A549 (cell line): ENCODE measurements at regions not wholly inside any gene's neighbourhood (a gene's known extent, or its start where the extent isn't known, plus 50 kb on each side); places are given as distances from the start of the nearest gene placed in this dataset.
"Not testable (repeated sequence)": the region's sequence is repeated elsewhere in the genome, so short reads cannot be mapped to it uniquely, and the experiment has no call there.

Source experiments
- ATAC-seq, 2 experiments: fragments of 200-7000 bp in 1 of 2; fragments of >200 bp in 1 of 2; cut with Nextera tagmentation in 1 of 2; cut with Tn5 transposase in 1 of 2; 3 replicates each; pipeline versions ENCODE4 v1.8.0 to v1.9.1; 2018 to 2020; ENCODE audit warnings: mild to moderate bottlenecking in 1 of 2, moderate library complexity in 1 of 2
- CTCF ChIA-PET: fragments of 300-600 bp; sonication (Branson Sonifier 250); formaldehyde crosslinking; extraction: SDS; loops from one replicate; lab custom pipeline; 2021; ENCODE audit warnings: antibody characterized with exemption, inconsistent platforms; lab: Yijun Ruan, JAX
- POLR2A ChIA-PET: fragments of 350-600 bp; formaldehyde crosslinking; extraction: SDS; loops from one replicate; lab custom pipeline; 2021; ENCODE audit warnings: antibody characterized with exemption, inconsistent platforms; lab: Yijun Ruan, JAX
- DNase-seq, 2 experiments: peaks; one replicate each; pipeline versions ENCODE4 v3.0.0 to v3.0.0-alpha.2; 2011 to 2016; ENCODE audit warnings: low read depth in 1 of 2, low spot score in 1 of 2
- FAIRE-seq: peaks from 2 replicates; lab custom pipeline; 2011; peaks lifted over from hg19 to GRCh38; lab: Jason Lieb, UNC
- H3K27ac ChIP-seq, 2 experiments: fragments of >200 bp; sonication (Bioruptor Twin); formaldehyde crosslinking; 3 replicates each; pipeline ENCODE4 v1.5.1; 2016 to 2017
- H3K4me1 ChIP-seq: fragments of >200 bp; sonication (Bioruptor Twin); formaldehyde crosslinking; 3 replicates; pipeline ENCODE4 v1.6.1; 2016
- H3K4me2 ChIP-seq: fragments of >200 bp; sonication (Bioruptor Twin); formaldehyde crosslinking; 3 replicates; pipeline ENCODE4 v1.6.1; 2016
- H3K4me3 ChIP-seq: fragments of >200 bp; sonication (Bioruptor Twin); formaldehyde crosslinking; 3 replicates; pipeline ENCODE4 v1.5.1; 2016
- H3K9me3 ChIP-seq: fragments of >200 bp; sonication (Bioruptor Twin); formaldehyde crosslinking; 3 replicates; pipeline ENCODE4 v1.6.1; 2016
- BHLHE40 ChIP-seq: IDR thresholded peaks from 2 replicates; pipeline ENCODE4 v1.6.1; 2012; ENCODE audit warnings: low read depth, low read length, inconsistent platforms
- EHMT2 ChIP-seq: fragments of 200-600 bp; sonication (generic); IDR thresholded peaks from 2 replicates; pipeline ENCODE4 v1.6.1; 2016; ENCODE audit warnings: antibody characterized with exemption, low read depth, mild to moderate bottlenecking, moderate library complexity
- ESRRA ChIP-seq: fragments of 150-350 bp; IDR thresholded peaks from 2 replicates; pipeline ENCODE4 v1.6.1; 2014; ENCODE audit warnings: mild to moderate bottlenecking, low read length, borderline replicate concordance
- FOSL2 ChIP-seq, 2 experiments: fragments of 450-650 bp in 1 of 2; fragments of >200 bp in 1 of 2; sonication (Bioruptor Twin) in 1 of 2; formaldehyde crosslinking; IDR thresholded peaks; 2 replicates each; pipeline versions ENCODE4 v1.5.0 to v1.6.1; 2016 to 2020; ENCODE audit warnings: mild to moderate bottlenecking in 1 of 2, moderate library complexity in 1 of 2
- GATA3 ChIP-seq: IDR thresholded peaks from 2 replicates; pipeline ENCODE4 v1.6.1; 2012; ENCODE audit warnings: borderline replicate concordance
- HOXB13 ChIP-seq: fragments of 250-450 bp; sonication (Bioruptor Pico); IDR thresholded peaks from 2 replicates; pipeline ENCODE4 v1.5.0; 2020; ENCODE audit warnings: low read depth, mild to moderate bottlenecking, moderate library complexity
- HOXB5 ChIP-seq: fragments of 250-450 bp; sonication (Bioruptor Pico); IDR thresholded peaks from 2 replicates; pipeline ENCODE4 v1.5.0; 2020; ENCODE audit warnings: mild to moderate bottlenecking, moderate library complexity
- KDM1A ChIP-seq: fragments of 200-600 bp; sonication (generic); IDR thresholded peaks from 2 replicates; pipeline ENCODE4 v1.6.1; 2016; ENCODE audit warnings: low read depth, mild to moderate bottlenecking
- MAFK ChIP-seq: fragments of 450-650 bp; IDR thresholded peaks from 2 replicates; pipeline ENCODE4 v1.6.1; 2014; ENCODE audit not compliant: partially characterized antibody
- NPAS2 ChIP-seq: fragments of 250-450 bp; sonication (Bioruptor Pico); IDR thresholded peaks from 2 replicates; pipeline ENCODE4 v1.8.0; 2022; ENCODE audit warnings: mild to moderate bottlenecking, moderate library complexity, borderline replicate concordance
- RAD21 ChIP-seq, 2 experiments: fragments of >200 bp in 1 of 2; sonication (Bioruptor Twin) in 1 of 2; formaldehyde crosslinking in 1 of 2; IDR thresholded peaks in 1 of 2; conservative IDR thresholded peaks in 1 of 2; 2 replicates in 1 of 2; 3 replicates in 1 of 2; pipeline ENCODE4 v1.6.1; 2012 to 2018; ENCODE audit warnings: inconsistent platforms in 1 of 2
- RCOR1 ChIP-seq: fragments of 150-350 bp; IDR thresholded peaks from 2 replicates; pipeline ENCODE4 v1.6.1; 2014; ENCODE audit warnings: antibody characterized with exemption, low read length, low read depth
- ZC3H11A ChIP-seq: fragments of 450-650 bp; IDR thresholded peaks from 2 replicates; pipeline ENCODE4 v1.6.1; 2014; ENCODE audit warnings: antibody characterized with exemption, mild to moderate bottlenecking
- WGBS: methylation state at CpG from one replicate; pipeline ENCODE4 v1.1.6; 2017; ENCODE audit errors: missing lambda C conversion rate; 5-methylcytosine and 5-hydroxymethylcytosine counted together
- TF ChIP-seq, protein P1 (sequence below): IDR thresholded peaks from 2 replicates; pipeline ENCODE4 v1.6.1; 2012
- TF ChIP-seq, protein P2 (sequence below): fragments of 450-650 bp; IDR thresholded peaks from 2 replicates; pipeline ENCODE4 v1.6.1; 2014; ENCODE audit warnings: antibody characterized with exemption
- TF ChIP-seq, protein P3 (sequence below): fragments of 250-450 bp; sonication (Bioruptor Pico); IDR thresholded peaks from 2 replicates; pipeline ENCODE4 v1.5.0; 2020; ENCODE audit warnings: low read depth, mild to moderate bottlenecking, moderate library complexity

DNA sequence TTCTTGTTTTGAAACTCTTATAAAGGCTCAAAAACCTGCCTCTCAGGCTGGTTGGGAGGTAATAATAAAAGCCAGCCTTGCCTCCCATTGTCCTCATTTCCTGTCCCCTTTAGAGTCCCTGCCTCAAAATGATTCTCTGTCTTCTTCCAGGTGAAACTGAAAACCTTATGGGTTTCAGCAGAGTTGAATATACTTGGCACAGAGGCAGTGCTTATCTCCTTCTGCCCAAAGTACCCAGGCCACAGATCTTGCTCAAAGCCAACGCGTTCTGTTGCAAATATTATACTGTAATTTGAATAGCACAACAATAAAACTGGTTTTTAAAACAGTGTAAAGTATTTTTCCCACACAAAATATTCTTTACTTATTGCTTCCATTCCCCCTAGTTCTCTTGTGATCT is 183.1 kb upstream of the GIMD1 start (continued):
- no peak for TF ChIP-seq NPAS2 (CRISPR knock-in tag)

DNA sequence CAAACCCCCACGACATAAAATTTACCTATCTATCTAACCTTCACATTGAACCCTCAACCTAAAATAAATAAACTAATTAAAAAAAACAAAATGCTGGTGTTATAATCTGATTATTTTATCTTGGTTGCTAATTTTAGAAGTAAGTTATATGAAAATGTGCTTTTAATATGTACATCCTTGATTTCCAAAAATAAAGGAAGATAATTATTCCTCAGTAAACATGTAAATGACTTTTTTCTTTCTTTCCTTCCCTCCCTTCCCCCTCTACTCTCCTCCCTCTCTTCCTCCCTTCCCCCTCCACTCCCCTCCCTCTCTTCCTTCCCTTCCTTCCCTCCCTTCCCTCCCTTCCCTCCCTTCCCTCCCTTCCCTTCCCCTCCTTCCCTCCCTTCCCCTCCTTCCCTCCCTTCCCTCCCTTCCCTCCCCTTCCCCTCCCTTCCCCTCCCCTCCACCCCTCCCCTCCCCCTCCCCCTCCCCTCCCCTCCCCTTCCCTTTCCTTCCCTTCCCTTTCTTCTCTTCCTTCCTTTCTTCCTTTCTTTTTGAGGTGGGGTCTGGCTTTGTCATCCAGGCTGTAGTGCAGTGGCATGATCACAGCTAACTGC is 180.0 kb upstream of the GIMD1 start:
- Histone ChIP-seq H3K9me3 (no peaks in the 10 kb centered on the region), H3K4me3 (no peak overlapping the region), H3K27ac (no peak overlapping the region), H3K4me1 (no peaks in the 10 kb centered on the region), H3K4me2 (no peak overlapping the region)
- ChIA-PET CTCF (no interaction called here), POLR2A (no interaction called here)
- ATAC-seq (no peak), DNase-seq (no peak), FAIRE-seq (no peak)
- WGBS = 13% methylated on average over 1 of the region's 1 CpG
- TF ChIP-seq RCOR1 (no peak), RAD21 (conservative IDR thresholded peaks at IDR 0.05 in 1 of 2, IDR thresholded peaks at IDR 0.05 in 1 of 2) (no peak), HOXB5 (CRISPR knock-in tag) (no peak), EHMT2 (no peak), HOXB13 (CRISPR knock-in tag) (no peak), BHLHE40 (no peak), MAFK (no peak)

DNA sequence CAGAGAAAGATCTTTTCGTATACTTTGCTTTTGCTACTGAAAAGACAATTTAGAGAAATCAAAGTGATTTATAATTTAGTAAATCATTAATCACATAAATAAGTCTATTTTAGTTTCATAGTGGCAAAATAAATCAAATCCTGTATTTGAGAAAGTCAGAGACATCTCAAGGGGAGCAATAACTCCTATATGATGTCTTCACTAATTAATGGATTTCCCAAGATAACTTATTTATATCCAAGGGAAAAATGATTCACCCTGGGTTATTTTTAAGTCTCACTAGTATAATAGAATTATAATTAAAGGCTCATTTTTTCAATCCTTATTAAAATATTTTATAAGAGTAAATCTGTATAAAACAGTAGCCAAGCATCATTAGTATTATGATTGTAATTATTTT is 177.8 kb upstream of the GIMD1 start:
- FAIRE-seq = no peak
- H3K9me3 ChIP-seq = no peaks in the 10 kb centered on the region
- peaks cover 4% of the 10 kb centered on the region; the same call in 1 of the 3 replicates for H3K4me1 ChIP-seq
- 26% methylated on average over 1 of the region's 1 CpG for WGBS
- POLR2A ChIA-PET = no interaction called here
- ATAC-seq = no peak
- H3K4me3 ChIP-seq = no peak overlapping the region
- H3K4me2 ChIP-seq = no peak overlapping the region
- CTCF ChIA-PET = no interaction called here
- no peak for DNase-seq
- TF ChIP-seq GATA3 = no peak
- TF ChIP-seq, protein P1, sequence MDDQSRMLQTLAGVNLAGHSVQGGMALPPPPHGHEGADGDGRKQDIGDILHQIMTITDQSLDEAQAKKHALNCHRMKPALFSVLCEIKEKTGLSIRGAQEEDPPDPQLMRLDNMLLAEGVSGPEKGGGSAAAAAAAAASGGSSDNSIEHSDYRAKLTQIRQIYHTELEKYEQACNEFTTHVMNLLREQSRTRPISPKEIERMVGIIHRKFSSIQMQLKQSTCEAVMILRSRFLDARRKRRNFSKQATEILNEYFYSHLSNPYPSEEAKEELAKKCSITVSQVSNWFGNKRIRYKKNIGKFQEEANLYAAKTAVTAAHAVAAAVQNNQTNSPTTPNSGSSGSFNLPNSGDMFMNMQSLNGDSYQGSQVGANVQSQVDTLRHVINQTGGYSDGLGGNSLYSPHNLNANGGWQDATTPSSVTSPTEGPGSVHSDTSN = no peak
- TF ChIP-seq ZC3H11A = no peak
- TF ChIP-seq, protein P2, sequence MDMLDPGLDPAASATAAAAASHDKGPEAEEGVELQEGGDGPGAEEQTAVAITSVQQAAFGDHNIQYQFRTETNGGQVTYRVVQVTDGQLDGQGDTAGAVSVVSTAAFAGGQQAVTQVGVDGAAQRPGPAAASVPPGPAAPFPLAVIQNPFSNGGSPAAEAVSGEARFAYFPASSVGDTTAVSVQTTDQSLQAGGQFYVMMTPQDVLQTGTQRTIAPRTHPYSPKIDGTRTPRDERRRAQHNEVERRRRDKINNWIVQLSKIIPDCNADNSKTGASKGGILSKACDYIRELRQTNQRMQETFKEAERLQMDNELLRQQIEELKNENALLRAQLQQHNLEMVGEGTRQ = no peak
- no peak for TF ChIP-seq ESRRA
- no peak for TF ChIP-seq KDM1A
- no peak for TF ChIP-seq FOSL2 (IDR thresholded peaks at IDR 0.05)
- no peak for TF ChIP-seq FOSL2 (CRISPR knock-in tag; IDR thresholded peaks at IDR 0.05)
- TF ChIP-seq, protein P3, sequence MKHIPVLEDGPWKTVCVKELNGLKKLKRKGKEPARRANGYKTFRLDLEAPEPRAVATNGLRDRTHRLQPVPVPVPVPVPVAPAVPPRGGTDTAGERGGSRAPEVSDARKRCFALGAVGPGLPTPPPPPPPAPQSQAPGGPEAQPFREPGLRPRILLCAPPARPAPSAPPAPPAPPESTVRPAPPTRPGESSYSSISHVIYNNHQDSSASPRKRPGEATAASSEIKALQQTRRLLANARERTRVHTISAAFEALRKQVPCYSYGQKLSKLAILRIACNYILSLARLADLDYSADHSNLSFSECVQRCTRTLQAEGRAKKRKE (CRISPR knock-in tag) = no peak
- H3K27ac ChIP-seq = no peak overlapping the region

DNA sequence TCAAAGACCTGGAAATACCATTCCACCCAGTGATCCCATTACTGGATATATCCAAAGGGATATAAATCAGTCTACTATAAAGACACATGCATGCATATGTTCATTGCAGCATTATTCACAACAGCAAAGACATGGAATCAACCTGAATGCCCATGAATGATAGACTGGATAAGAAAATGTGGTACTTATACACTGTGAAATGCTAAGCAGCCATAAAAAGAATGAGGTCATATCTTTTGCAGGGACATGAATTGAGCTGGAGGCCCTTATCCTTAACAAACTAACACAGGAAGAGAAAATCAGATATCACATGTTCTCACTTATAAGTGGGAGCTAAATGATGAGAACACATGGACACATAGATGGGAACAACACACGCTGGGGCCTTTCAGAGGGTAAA is 174.0 kb upstream of the GIMD1 start:
- H3K9me3 ChIP-seq, POLR2A ChIA-PET, H3K4me3 ChIP-seq, H3K4me1 ChIP-seq, DNase-seq, ATAC-seq, FAIRE-seq, H3K27ac ChIP-seq, H3K4me2 ChIP-seq, CTCF ChIA-PET: not testable (repeated sequence)
- 89% methylated on average over 1 of the region's 1 CpG for WGBS
